Stomach (tissue), 4 donors: ENCODE measurements at regions not wholly inside any gene's neighbourhood (a gene's known extent, or its start where the extent isn't known, plus 50 kb on each side); places are given as distances from the start of the nearest gene placed in this dataset.

Experiments used
- EP300 ChIP-seq: sonication (generic); formaldehyde crosslinking; IDR thresholded peaks from one replicate; pipeline ENCODE4 v1.6.1; 2017; ENCODE audit warnings: antibody characterized with exemption
- POLR2A ChIP-seq, 4 donors: fragments of 450-650 bp; IDR thresholded peaks; one replicate each; pipeline ENCODE4 v1.6.1; 2016; ENCODE audit warnings: antibody characterized with exemption in 4 of 4, control low read depth in 2 of 4, mild to moderate bottlenecking in 1 of 4, moderate library complexity in 1 of 4
- TF ChIP-seq, protein P1 (sequence below), 7 experiments: fragments of 450-650 bp in 4 of 7; fragments of 200-600 bp in 3 of 7; sonication (generic) in 3 of 7; IDR thresholded peaks; one replicate each; pipeline ENCODE4 v1.5.1; 2016 to 2019; ENCODE audit warnings: antibody characterized with exemption in 7 of 7, control low read depth in 2 of 7, mild to moderate bottlenecking in 1 of 7

DNA sequence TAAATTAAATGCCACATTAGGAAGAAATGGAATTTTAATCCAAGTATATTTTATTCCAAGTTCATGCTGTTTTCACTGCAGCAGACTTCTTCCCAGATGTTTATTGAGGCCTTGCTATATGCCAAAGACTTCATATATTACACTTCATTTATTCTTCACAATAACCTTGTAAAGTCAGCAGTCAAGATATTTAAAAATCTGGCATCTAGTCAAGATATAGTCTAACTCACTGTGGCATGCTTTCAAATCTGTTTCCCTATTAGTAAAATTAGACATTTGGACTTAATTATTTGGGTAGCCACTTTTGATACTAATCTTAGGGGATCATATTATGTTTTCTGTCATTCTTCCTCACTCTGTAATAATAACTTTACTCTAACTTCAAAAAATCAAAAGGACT, 81.5 kb upstream of the VGLL3 start:
- TF ChIP-seq POLR2A (IDR thresholded peaks at IDR 0.05): no peak
- TF ChIP-seq, protein P1, sequence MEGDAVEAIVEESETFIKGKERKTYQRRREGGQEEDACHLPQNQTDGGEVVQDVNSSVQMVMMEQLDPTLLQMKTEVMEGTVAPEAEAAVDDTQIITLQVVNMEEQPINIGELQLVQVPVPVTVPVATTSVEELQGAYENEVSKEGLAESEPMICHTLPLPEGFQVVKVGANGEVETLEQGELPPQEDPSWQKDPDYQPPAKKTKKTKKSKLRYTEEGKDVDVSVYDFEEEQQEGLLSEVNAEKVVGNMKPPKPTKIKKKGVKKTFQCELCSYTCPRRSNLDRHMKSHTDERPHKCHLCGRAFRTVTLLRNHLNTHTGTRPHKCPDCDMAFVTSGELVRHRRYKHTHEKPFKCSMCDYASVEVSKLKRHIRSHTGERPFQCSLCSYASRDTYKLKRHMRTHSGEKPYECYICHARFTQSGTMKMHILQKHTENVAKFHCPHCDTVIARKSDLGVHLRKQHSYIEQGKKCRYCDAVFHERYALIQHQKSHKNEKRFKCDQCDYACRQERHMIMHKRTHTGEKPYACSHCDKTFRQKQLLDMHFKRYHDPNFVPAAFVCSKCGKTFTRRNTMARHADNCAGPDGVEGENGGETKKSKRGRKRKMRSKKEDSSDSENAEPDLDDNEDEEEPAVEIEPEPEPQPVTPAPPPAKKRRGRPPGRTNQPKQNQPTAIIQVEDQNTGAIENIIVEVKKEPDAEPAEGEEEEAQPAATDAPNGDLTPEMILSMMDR (IDR thresholded peaks at IDR 0.05): no peak
- no peak for TF ChIP-seq EP300
